ENCODE measurements at regions not wholly inside any gene's neighbourhood (a gene's known extent, or its start where the extent isn't known, plus 50 kb on each side); places are given as distances from the start of the nearest gene placed in this dataset.

- TF ChIP-seq ZFX (IDR thresholded peaks at IDR 0.05) (no peak), CTCF (conservative IDR thresholded peaks at IDR 0.05) (no peak)
- no peak overlapping the region for H3K27ac ChIP-seq
These were observed 97.5 kb downstream of the GLI2 start for GRCh38 chr2:120833127-120833675.

- TF ChIP-seq ZFX (IDR thresholded peaks at IDR 0.05) (no peak), CTCF (conservative IDR thresholded peaks at IDR 0.05) (no peak)
These were observed 98.5 kb downstream of the GLI2 start for GRCh38 chr2:120834206-120834605.

GRCh38 chr2:120836281-120836680 lies 100.6 kb downstream of the GLI2 start:
- H3K27ac ChIP-seq = no peak overlapping the region
- TF ChIP-seq ZFX (IDR thresholded peaks at IDR 0.05) (no peak), CTCF (conservative IDR thresholded peaks at IDR 0.05) (no peak)

More at GRCh38 chr2:120834206-120834605, 98.5 kb downstream of the GLI2 start:
- H3K27ac ChIP-seq = no peak overlapping the region

GRCh38 chr2:120840795-120841487 lies 105.3 kb downstream of the GLI2 start:
- TF ChIP-seq CTCF (conservative IDR thresholded peaks at IDR 0.05) (no peak), ZFX (IDR thresholded peaks at IDR 0.05) (no peak)
- no peak overlapping the region for H3K27ac ChIP-seq

GRCh38 chr2:120842456-120843439 lies 107.1 kb downstream of the GLI2 start:
- TF ChIP-seq ZFX (IDR thresholded peaks at IDR 0.05) (no peak), CTCF (conservative IDR thresholded peaks at IDR 0.05) (no peak)
- no peak overlapping the region for H3K27ac ChIP-seq

GRCh38 chr2:120844070-120844738 lies 108.5 kb downstream of the GLI2 start:
- no peak overlapping the region for H3K27ac ChIP-seq
- no peak for TF ChIP-seq CTCF (conservative IDR thresholded peaks at IDR 0.05)
- TF ChIP-seq ZFX (IDR thresholded peaks at IDR 0.05) = no peak

Data from C4-2B (cell line).